GM12878 (cell line): ENCODE measurements at regions not wholly inside any gene's neighbourhood (a gene's known extent, or its start where the extent isn't known, plus 50 kb on each side); places are given as distances from the start of the nearest gene placed in this dataset.

Experiments
- ATAC-seq: fragments of 200-7000 bp; cut with Tn5 transposase; 3 replicates; pipeline ENCODE4 v1.9.1; 2020; ENCODE audit warnings: mild to moderate bottlenecking, moderate library complexity
- BruUV-seq: library from RNA; stranded (reverse); fragments of 400-500 nt; replicated peaks from 2 replicates; lab custom pipeline; 2021; lab: Mats Ljungman, UMichigan
- CTCF ChIA-PET: fragments of 300-600 bp; sonication (Branson Sonifier 250); formaldehyde crosslinking; extraction: SDS; loops from one replicate; lab custom pipeline; 2021; ENCODE audit warnings: inconsistent platforms; lab: Yijun Ruan, JAX
- POLR2A ChIA-PET: fragments of 350-600 bp; formaldehyde crosslinking; extraction: SDS; loops from one replicate; lab custom pipeline; 2021; ENCODE audit warnings: inconsistent platforms; lab: Charles Lee
- RAD21 ChIA-PET: fragments of 300-600 bp; sonication (Branson Sonifier 250); formaldehyde crosslinking; loops from one replicate; lab custom pipeline; 2023; ENCODE audit warnings: antibody characterized with exemption; ENCODE audit not compliant: unreplicated experiment; lab: Charles Lee
- SMC1A ChIA-PET: fragments of 300-600 bp; sonication (Branson Sonifier 250); formaldehyde crosslinking; loops from one replicate; lab custom pipeline; 2023; ENCODE audit not compliant: unreplicated experiment, uncharacterized antibody; lab: Charles Lee
- DNase-seq: peaks from one replicate; pipeline ENCODE4 v3.0.0-alpha.2; 2011; ENCODE audit warnings: low read depth, low spot score
- FAIRE-seq: peaks from 3 replicates; lab custom pipeline; 2011; peaks lifted over from hg19 to GRCh38; lab: Jason Lieb, UNC
- H2AFZ ChIP-seq: 2 replicates; pipeline ENCODE4 v1.6.0; 2011; ENCODE audit warnings: low read depth, low read length, control low read depth; ENCODE audit not compliant: control insufficient read depth
- H3K27ac ChIP-seq: 2 replicates; pipeline ENCODE4 v1.5.1; 2011; ENCODE audit warnings: control low read depth; ENCODE audit not compliant: control insufficient read depth, insufficient read depth
- H3K27me3 ChIP-seq, 2 experiments: replicated peaks in 1 of 2; 2 replicates each; pipeline versions ENCODE4 v1.6.0 to v1.6.1; 2011; ENCODE audit warnings: low read length in 1 of 2; ENCODE audit not compliant: control insufficient read depth in 2 of 2, insufficient read depth in 2 of 2
- H3K36me3 ChIP-seq, 2 experiments: 2 replicates each; pipeline ENCODE4 v1.5.1; 2011; ENCODE audit warnings: low read length in 1 of 2; ENCODE audit not compliant: control insufficient read depth in 2 of 2, insufficient read depth in 2 of 2
- H3K4me1 ChIP-seq: 2 replicates; pipeline ENCODE4 v1.6.1; 2011; ENCODE audit warnings: mild to moderate bottlenecking, low read length, moderate library complexity, mixed read lengths; ENCODE audit not compliant: control insufficient read depth, insufficient read depth
- H3K4me2 ChIP-seq: 2 replicates; pipeline ENCODE4 v1.6.0; 2011; ENCODE audit warnings: control low read depth; ENCODE audit not compliant: control insufficient read depth, insufficient read depth
- H3K4me3 ChIP-seq: fragments of 200-600 bp; sonication (generic); 2 replicates; pipeline ENCODE4 v1.5.1; 2016
- H3K79me2 ChIP-seq: 2 replicates; pipeline ENCODE4 v1.6.0; 2011; ENCODE audit warnings: low read length; ENCODE audit not compliant: control insufficient read depth, insufficient read depth
- H3K9ac ChIP-seq: 2 replicates; pipeline ENCODE4 v1.8.0; 2011; ENCODE audit warnings: low read length, control low read depth, mixed read lengths; ENCODE audit not compliant: control insufficient read depth, insufficient read depth
- H3K9me3 ChIP-seq: replicated peaks from 3 replicates; pipeline ENCODE4 v1.5.1; 2011; ENCODE audit warnings: mild to moderate bottlenecking, low read length; ENCODE audit not compliant: control insufficient read depth, insufficient read depth
- H4K20me1 ChIP-seq: 2 replicates; pipeline ENCODE4 v1.6.0; 2011; ENCODE audit not compliant: control insufficient read depth, insufficient read depth
- BHLHE40 ChIP-seq, 2 experiments: fragments of 450-650 bp in 1 of 2; IDR thresholded peaks; 2 replicates each; pipeline ENCODE4 v1.6.1; 2011 to 2017; ENCODE audit warnings: low read depth in 2 of 2, borderline replicate concordance in 1 of 2, improper control_type of control experiment in 1 of 2, low read length in 1 of 2, mild to moderate bottlenecking in 1 of 2
- CBX3 ChIP-seq: fragments of 200-600 bp; sonication (generic); IDR thresholded peaks from 2 replicates; pipeline ENCODE4 v1.6.1; 2016; ENCODE audit warnings: low read depth, borderline replicate concordance
- EZH2 ChIP-seq: IDR thresholded peaks from 2 replicates; pipeline ENCODE4 v1.6.1; 2012; ENCODE audit warnings: low read depth, mild to moderate bottlenecking, control low read depth, inconsistent platforms, low read length, borderline replicate concordance; ENCODE audit not compliant: control insufficient read depth
- GABPA ChIP-seq: IDR thresholded peaks from 2 replicates; pipeline ENCODE4 v1.6.1; 2014; ENCODE audit warnings: antibody characterized with exemption, low read depth, mild to moderate bottlenecking, inconsistent platforms
- JUND ChIP-seq: IDR thresholded peaks from 2 replicates; pipeline ENCODE4 v1.6.1; 2012; ENCODE audit warnings: low read depth, mild to moderate bottlenecking, low read length, improper control_type of control experiment, moderate library complexity
- MYC ChIP-seq: IDR thresholded peaks from 2 replicates; pipeline ENCODE4 v1.6.1; 2011; ENCODE audit warnings: mild to moderate bottlenecking, low read length, moderate library complexity, inconsistent platforms; ENCODE audit not compliant: insufficient read depth, insufficient replicate concordance, insufficient read length, severe bottlenecking
- NFIC ChIP-seq: IDR thresholded peaks from 2 replicates; pipeline ENCODE4 v1.6.1; 2012; ENCODE audit warnings: low read depth, mild to moderate bottlenecking, inconsistent platforms, low read length, moderate library complexity
- NFYA ChIP-seq: IDR thresholded peaks from 2 replicates; pipeline ENCODE4 v1.6.1; 2011; ENCODE audit warnings: low read depth, mild to moderate bottlenecking, low read length, improper control_type of control experiment, borderline replicate concordance
- NR2C2 ChIP-seq: IDR thresholded peaks from 2 replicates; pipeline ENCODE4 v1.6.1; 2011; ENCODE audit warnings: borderline replicate concordance, low read depth; ENCODE audit not compliant: control insufficient read depth, insufficient read length
- POU2F2 ChIP-seq: IDR thresholded peaks from 3 replicates; pipeline ENCODE4 v1.6.1; 2011; ENCODE audit warnings: low read depth, mild to moderate bottlenecking, low read length, borderline replicate concordance
- RB1 ChIP-seq: fragments of 450-650 bp; formaldehyde crosslinking; IDR thresholded peaks from 2 replicates; pipeline ENCODE4 v1.6.1; 2017; ENCODE audit warnings: mild to moderate bottlenecking, borderline replicate concordance
- SMC3 ChIP-seq: IDR thresholded peaks from 2 replicates; pipeline ENCODE4 v1.6.1; 2011; ENCODE audit warnings: low read length, improper control_type of control experiment, borderline replicate concordance
- SREBF2 ChIP-seq: IDR thresholded peaks from 2 replicates; pipeline ENCODE4 v1.6.1; 2012; ENCODE audit warnings: mild to moderate bottlenecking, low read length
- STAT3 ChIP-seq: IDR thresholded peaks from 2 replicates; pipeline ENCODE4 v1.6.1; 2011; ENCODE audit warnings: low read depth, low read length, improper control_type of control experiment
- ZBTB11 ChIP-seq: fragments of 450-650 bp; formaldehyde crosslinking; IDR thresholded peaks from 2 replicates; pipeline ENCODE4 v1.5.0; 2022; ENCODE audit warnings: mild to moderate bottlenecking, missing genetic modification characterization
- WGBS: methylation state at CpG from one replicate; pipeline ENCODE4 v1.1.6; 2016; ENCODE audit warnings: low lambda C conversion rate; ENCODE audit not compliant: insufficient replicate concordance, insufficient coverage; ENCODE audit errors: missing lambda C conversion rate; 5-methylcytosine and 5-hydroxymethylcytosine counted together
- in situ Hi-C: fragments of 300-500 bp; cut with MboI; formaldehyde crosslinking; loops from 9 replicates; pipeline ENCODE4 v1.14.3; 2018; ENCODE audit warnings: mixed read lengths
- intact Hi-C: fragments of 100-400 bp; cut with micrococcal nuclease; formaldehyde crosslinking; loops from one replicate; pipeline ENCODE4 v1.14.2; 2022; ENCODE audit not compliant: unreplicated experiment
- TF ChIP-seq, protein P1 (sequence below): fragments of 450-650 bp; IDR thresholded peaks from 2 replicates; pipeline ENCODE4 v1.6.1; 2017; ENCODE audit warnings: mild to moderate bottlenecking

DNA sequence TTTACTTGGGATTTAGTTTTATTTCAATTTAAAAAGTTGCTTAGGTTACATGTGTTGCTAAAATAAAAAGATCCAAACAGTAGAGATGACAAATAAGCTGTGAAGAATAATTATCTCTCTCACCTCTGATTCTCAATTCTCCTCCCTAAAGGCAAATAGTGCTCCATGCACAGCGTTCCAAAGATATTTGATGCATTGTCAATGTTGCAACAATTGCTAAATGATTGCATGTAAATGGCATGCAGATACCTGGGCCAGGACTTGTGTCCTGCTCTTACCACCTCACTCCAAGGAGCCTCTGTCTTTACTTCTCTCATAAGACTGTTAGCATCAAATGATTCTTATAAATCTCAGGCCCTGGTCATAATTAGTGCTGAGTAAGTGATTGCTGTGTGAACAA lies 217.7 kb downstream of the SEC23IP start (continued):
- TF ChIP-seq MYC (no peak), EZH2 (no peak), RB1 (no peak), CBX3 (no peak)

DNA sequence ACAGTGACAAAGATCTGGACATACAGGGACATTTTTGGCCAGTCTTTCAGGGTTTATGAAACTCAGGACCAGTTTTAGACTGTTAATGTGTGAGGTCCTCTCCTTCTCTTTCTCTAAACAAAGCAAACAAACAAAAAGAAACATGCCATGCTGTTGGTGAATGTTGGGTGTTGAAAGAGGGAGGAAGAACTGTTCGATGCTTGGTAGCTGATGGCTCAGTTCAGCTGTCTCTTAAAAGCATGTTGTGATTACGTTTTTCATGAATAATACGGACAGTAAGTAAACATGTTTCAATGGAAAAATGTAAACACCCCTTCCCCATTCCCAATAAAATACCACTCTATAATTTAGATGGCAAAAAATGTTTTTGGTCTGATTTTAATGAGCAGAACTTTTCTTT lies 219.1 kb downstream of the SEC23IP start:
- Histone ChIP-seq H3K4me1 (no peaks in the 10 kb centered on the region), H3K36me3 (no peaks in the 10 kb centered on the region), H3K27me3 (no peaks in the 10 kb centered on the region; a peak in 1 of 4 replicates), H2AFZ (no peak overlapping the region), H3K27ac (no peak overlapping the region), H3K4me2 (no peak overlapping the region), H3K9ac (no peak overlapping the region), H3K9me3 (no peaks in the 10 kb centered on the region), H3K4me3 (no peak overlapping the region), H3K79me2 (no peaks in the 10 kb centered on the region), H4K20me1 (no peaks in the 10 kb centered on the region)
- ATAC-seq: no peak
- BruUV-seq: no TSS peak
- intact Hi-C loops (no loop called here), in situ Hi-C loops (no loop called here)
- WGBS: 5% methylated on average over 3 of the region's 3 CpGs
- POLR2A ChIA-PET: no interaction called here
- CTCF ChIA-PET: no interaction called here
- SMC1A ChIA-PET: no interaction called here
- no peak for DNase-seq
- RAD21 ChIA-PET: no interaction called here
- FAIRE-seq: no peak
- TF ChIP-seq NFYA: no peak
- no peak for TF ChIP-seq SMC3
- TF ChIP-seq POU2F2: no peak
- no peak for TF ChIP-seq ZBTB11 (CRISPR knock-in tag)
- TF ChIP-seq GABPA: no peak
- no peak for TF ChIP-seq NR2C2
- TF ChIP-seq, protein P1, sequence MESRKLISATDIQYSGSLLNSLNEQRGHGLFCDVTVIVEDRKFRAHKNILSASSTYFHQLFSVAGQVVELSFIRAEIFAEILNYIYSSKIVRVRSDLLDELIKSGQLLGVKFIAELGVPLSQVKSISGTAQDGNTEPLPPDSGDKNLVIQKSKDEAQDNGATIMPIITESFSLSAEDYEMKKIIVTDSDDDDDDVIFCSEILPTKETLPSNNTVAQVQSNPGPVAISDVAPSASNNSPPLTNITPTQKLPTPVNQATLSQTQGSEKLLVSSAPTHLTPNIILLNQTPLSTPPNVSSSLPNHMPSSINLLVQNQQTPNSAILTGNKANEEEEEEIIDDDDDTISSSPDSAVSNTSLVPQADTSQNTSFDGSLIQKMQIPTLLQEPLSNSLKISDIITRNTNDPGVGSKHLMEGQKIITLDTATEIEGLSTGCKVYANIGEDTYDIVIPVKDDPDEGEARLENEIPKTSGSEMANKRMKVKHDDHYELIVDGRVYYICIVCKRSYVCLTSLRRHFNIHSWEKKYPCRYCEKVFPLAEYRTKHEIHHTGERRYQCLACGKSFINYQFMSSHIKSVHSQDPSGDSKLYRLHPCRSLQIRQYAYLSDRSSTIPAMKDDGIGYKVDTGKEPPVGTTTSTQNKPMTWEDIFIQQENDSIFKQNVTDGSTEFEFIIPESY: no peak
- no peak for TF ChIP-seq NFIC
- no peak for TF ChIP-seq BHLHE40 (IDR thresholded peaks at IDR 0.05; ENCODE audit: borderline replicate concordance in 1 of 2, low read depth in 2 of 2, low read length in 1 of 2)
- no peak for TF ChIP-seq SREBF2
- TF ChIP-seq STAT3: no peak
- TF ChIP-seq JUND: no peak
